Fibroblast of lung (primary cell): ENCODE measurements at regions not wholly inside any gene's neighbourhood (a gene's known extent, or its start where the extent isn't known, plus 50 kb on each side); places are given as distances from the start of the nearest gene placed in this dataset.

Experiments used
- CTCF ChIP-seq, 2 donors: IDR thresholded peaks in 1 of 2; conservative IDR thresholded peaks in 1 of 2; 1 replicate in 1 of 2; 2 replicates in 1 of 2; pipeline ENCODE4 v1.5.1; 2011 to 2012; ENCODE audit warnings: low read length in 2 of 2, control low read depth in 1 of 2, inconsistent platforms in 1 of 2, low read depth in 1 of 2, mild to moderate bottlenecking in 1 of 2
- EZH2 ChIP-seq: IDR thresholded peaks from 2 replicates; pipeline ENCODE4 v1.5.1; 2012; ENCODE audit warnings: low read length, control low read depth, mild to moderate bottlenecking; ENCODE audit errors: missing control alignments

- TF ChIP-seq CTCF (conservative IDR thresholded peaks at IDR 0.05 in 1 of 2, IDR thresholded peaks at IDR 0.05 in 1 of 2; ENCODE audit: low read depth in 1 of 2, low read length in 2 of 2) (no peak), EZH2 (no peak)
Measured at GRCh38 chrX:45847961-45848360, 647.3 kb upstream of the DIPK2B start.
